ENCODE measurements at regions not wholly inside any gene's neighbourhood (a gene's known extent, or its start where the extent isn't known, plus 50 kb on each side); places are given as distances from the start of the nearest gene placed in this dataset.
"Not testable (repeated sequence)": the region's sequence is repeated elsewhere in the genome, so short reads cannot be mapped to it uniquely, and the experiment has no call there.

DNA sequence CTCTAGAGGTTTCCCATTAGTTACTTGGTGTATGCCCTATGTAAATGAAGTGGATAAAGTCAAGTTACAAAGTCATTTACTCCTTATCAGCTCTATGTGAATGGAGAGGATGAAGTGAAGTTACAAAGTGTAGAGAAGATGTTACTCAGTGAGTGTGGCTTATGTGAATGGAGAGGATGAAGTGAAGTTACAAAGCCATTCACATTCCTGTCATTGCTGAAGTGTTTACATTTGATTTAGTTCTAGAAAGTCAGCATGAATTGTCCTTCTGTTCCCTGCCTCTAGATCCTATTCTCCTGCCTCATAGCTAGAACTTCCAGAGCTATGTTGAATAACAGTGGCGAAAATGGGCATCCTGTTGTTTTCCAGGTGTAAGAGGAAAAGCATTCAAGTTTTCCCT, 880.1 kb downstream of the DNAJB9 start:
- TF ChIP-seq, protein P1, sequence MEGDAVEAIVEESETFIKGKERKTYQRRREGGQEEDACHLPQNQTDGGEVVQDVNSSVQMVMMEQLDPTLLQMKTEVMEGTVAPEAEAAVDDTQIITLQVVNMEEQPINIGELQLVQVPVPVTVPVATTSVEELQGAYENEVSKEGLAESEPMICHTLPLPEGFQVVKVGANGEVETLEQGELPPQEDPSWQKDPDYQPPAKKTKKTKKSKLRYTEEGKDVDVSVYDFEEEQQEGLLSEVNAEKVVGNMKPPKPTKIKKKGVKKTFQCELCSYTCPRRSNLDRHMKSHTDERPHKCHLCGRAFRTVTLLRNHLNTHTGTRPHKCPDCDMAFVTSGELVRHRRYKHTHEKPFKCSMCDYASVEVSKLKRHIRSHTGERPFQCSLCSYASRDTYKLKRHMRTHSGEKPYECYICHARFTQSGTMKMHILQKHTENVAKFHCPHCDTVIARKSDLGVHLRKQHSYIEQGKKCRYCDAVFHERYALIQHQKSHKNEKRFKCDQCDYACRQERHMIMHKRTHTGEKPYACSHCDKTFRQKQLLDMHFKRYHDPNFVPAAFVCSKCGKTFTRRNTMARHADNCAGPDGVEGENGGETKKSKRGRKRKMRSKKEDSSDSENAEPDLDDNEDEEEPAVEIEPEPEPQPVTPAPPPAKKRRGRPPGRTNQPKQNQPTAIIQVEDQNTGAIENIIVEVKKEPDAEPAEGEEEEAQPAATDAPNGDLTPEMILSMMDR (IDR thresholded peaks at IDR 0.05; ENCODE audit: borderline replicate concordance, extremely low read depth, insufficient read depth), result no peak
- Histone ChIP-seq H3K27me3 (ENCODE audit: control insufficient read depth, insufficient read depth, low read length) (no peaks in the 10 kb centered on the region), H3K4me3 (ENCODE audit: low read length in 3 of 3) (no peak overlapping the region), H3K4me1 (ENCODE audit: control insufficient read depth in 2 of 3, insufficient read depth in 2 of 3, low read depth in 1 of 3, low read length in 3 of 3) (no peaks in the 10 kb centered on the region), H3K27ac (ENCODE audit: low read depth in 2 of 2, low read length in 2 of 2) (no peak overlapping the region), H3K9me3 (ENCODE audit: control insufficient read depth in 2 of 3, insufficient read depth in 1 of 3, low read length in 3 of 3) (no peaks in the 10 kb centered on the region), H3K9ac (ENCODE audit: low read length in 3 of 3) (no peak overlapping the region), H3K36me3 (ENCODE audit: control insufficient read depth in 2 of 3, insufficient read depth in 3 of 3, low read length in 3 of 3) (no peaks in the 10 kb centered on the region)
- DNase-seq (no peak), FAIRE-seq (no peak)
- intact Hi-C loops (cut with DNase I), result no loop called here

DNA sequence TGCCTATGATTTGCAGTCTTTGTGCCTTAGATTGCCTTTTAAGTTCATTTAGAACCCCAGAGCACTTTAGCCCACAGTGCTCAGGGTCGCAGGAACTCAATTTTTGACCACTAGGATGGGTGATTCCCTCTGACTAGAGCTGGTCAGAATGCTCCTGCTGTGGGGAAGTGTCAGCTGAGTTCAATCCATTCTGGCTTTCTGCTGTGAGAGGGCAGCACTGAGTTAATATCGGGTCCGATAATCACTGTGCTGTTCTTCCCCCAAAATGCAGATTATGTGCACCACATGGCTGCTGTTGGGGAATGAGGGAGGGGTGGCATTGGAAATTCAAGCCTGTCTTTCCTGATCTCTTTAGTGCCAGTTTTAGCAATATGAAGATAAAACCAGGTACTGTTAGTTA, 886.4 kb downstream of the DNAJB9 start:
- Histone ChIP-seq H3K4me3 (ENCODE audit: low read length in 3 of 3) (no peak overlapping the region), H3K9me3 (ENCODE audit: control insufficient read depth in 2 of 3, insufficient read depth in 1 of 3, low read length in 3 of 3) (no peaks in the 10 kb centered on the region), H3K27me3 (ENCODE audit: control insufficient read depth, insufficient read depth, low read length) (no peaks in the 10 kb centered on the region), H3K4me1 (ENCODE audit: control insufficient read depth in 2 of 3, insufficient read depth in 2 of 3, low read depth in 1 of 3, low read length in 3 of 3) (no peaks in the 10 kb centered on the region), H3K36me3 (ENCODE audit: control insufficient read depth in 2 of 3, insufficient read depth in 3 of 3, low read length in 3 of 3) (no peaks in the 10 kb centered on the region), H3K27ac (ENCODE audit: low read depth in 2 of 2, low read length in 2 of 2) (no peak overlapping the region), H3K9ac (ENCODE audit: low read length in 3 of 3) (no peak overlapping the region)
- DNase-seq (no peak), FAIRE-seq (no peak)
- intact Hi-C loops (cut with DNase I), result no loop called here
- TF ChIP-seq, protein P1 (IDR thresholded peaks at IDR 0.05; ENCODE audit: borderline replicate concordance, extremely low read depth, insufficient read depth), result no peak

DNA sequence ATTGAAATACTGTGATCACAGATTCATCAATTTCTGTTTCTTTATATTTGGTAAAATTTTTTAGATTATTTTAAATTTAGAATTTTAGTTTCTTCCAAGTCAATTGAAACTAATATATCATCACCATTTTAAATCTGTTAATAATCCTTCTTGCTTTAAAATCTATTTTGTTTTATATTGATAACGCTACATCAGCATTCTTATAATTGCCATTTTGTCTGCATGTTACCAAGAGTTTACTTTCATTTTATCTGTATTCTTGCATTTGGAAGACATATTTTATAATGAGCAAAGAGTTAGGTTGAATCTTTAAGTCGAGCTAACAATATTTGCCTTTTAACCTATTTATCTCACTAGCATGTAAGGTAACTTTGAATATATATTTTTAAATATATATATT, 890.6 kb downstream of the DNAJB9 start:
- H3K4me1 ChIP-seq (ENCODE audit: control insufficient read depth in 2 of 3, insufficient read depth in 2 of 3, low read depth in 1 of 3, low read length in 3 of 3), result no peaks in the 10 kb centered on the region
- H3K9me3 ChIP-seq (ENCODE audit: control insufficient read depth in 2 of 3, insufficient read depth in 1 of 3, low read length in 3 of 3), result no peaks in the 10 kb centered on the region
- FAIRE-seq, result peak; percentile 51
- no peaks in the 10 kb centered on the region for H3K36me3 ChIP-seq (ENCODE audit: control insufficient read depth in 2 of 3, insufficient read depth in 3 of 3, low read length in 3 of 3)
- no peaks in the 10 kb centered on the region for H3K27me3 ChIP-seq (ENCODE audit: control insufficient read depth, insufficient read depth, low read length)
- intact Hi-C loops (cut with DNase I), result no loop called here
- DNase-seq, result no peak
- H3K4me3 ChIP-seq (ENCODE audit: low read length in 3 of 3), result no peak overlapping the region
- TF ChIP-seq, protein P1 (IDR thresholded peaks at IDR 0.05; ENCODE audit: borderline replicate concordance, extremely low read depth, insufficient read depth), result no peak
- no peak overlapping the region for H3K9ac ChIP-seq (ENCODE audit: low read length in 3 of 3)
- no peak overlapping the region for H3K27ac ChIP-seq (ENCODE audit: low read depth in 2 of 2, low read length in 2 of 2)

DNA sequence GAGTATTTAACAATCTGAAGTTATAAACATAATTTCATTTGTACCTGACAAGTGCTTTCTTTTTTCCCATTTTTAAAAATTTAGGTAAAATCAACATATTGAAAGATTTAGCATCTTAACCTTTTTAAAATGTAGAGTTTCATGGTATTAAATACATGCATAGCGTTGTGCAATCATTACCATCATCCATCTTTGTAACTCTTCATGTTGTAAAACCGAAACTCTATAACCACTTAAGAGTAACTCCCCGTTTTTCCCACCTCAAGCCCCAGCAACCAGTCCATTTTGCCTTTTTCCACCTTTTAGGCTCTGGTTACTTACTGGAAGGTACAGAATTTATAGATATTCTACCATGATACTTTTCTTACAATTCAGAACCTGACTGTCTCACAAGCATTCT, 892.5 kb downstream of the DNAJB9 start:
- no peaks in the 10 kb centered on the region for H3K4me1 ChIP-seq (ENCODE audit: control insufficient read depth in 2 of 3, insufficient read depth in 2 of 3, low read depth in 1 of 3, low read length in 3 of 3)
- H3K27me3 ChIP-seq (ENCODE audit: control insufficient read depth, insufficient read depth, low read length), result no peaks in the 10 kb centered on the region
- H3K9me3 ChIP-seq (ENCODE audit: control insufficient read depth in 2 of 3, insufficient read depth in 1 of 3, low read length in 3 of 3), result no peaks in the 10 kb centered on the region
- FAIRE-seq (no peak), DNase-seq (no peak)
- intact Hi-C loops (cut with DNase I), result no loop called here
- no peaks in the 10 kb centered on the region for H3K36me3 ChIP-seq (ENCODE audit: control insufficient read depth in 2 of 3, insufficient read depth in 3 of 3, low read length in 3 of 3)
- no peak overlapping the region for H3K27ac ChIP-seq (ENCODE audit: low read depth in 2 of 2, low read length in 2 of 2)
- H3K9ac ChIP-seq (ENCODE audit: low read length in 3 of 3), result no peak overlapping the region
- H3K4me3 ChIP-seq (ENCODE audit: low read length in 3 of 3), result no peak overlapping the region
- TF ChIP-seq, protein P1 (IDR thresholded peaks at IDR 0.05; ENCODE audit: borderline replicate concordance, extremely low read depth, insufficient read depth), result no peak

DNA sequence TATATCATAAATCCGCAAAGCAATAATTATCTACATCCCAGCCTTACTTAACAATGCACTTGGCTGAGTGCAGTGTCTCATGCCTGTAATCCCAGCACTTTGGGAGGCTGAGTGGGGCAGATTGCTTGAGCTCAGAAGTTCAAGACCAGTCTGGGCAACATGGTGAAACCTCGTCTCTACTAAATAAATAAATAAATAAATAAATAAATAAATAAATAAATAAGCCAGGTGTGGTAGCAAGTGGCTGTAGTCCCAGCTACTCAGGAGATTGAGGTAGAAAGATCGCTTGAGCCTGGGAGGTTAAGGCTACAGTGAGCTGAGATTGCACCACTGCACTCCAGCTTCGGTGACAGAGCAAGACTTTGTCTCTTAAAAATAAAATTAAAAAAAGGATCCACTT, 898.1 kb downstream of the DNAJB9 start:
- intact Hi-C loops (cut with DNase I); H3K4me1 ChIP-seq (ENCODE audit: control insufficient read depth in 2 of 3, insufficient read depth in 2 of 3, low read depth in 1 of 3, low read length in 3 of 3); DNase-seq; H3K27ac ChIP-seq (ENCODE audit: low read depth in 2 of 2, low read length in 2 of 2); H3K27me3 ChIP-seq (ENCODE audit: control insufficient read depth, insufficient read depth, low read length); H3K36me3 ChIP-seq (ENCODE audit: control insufficient read depth in 2 of 3, insufficient read depth in 3 of 3, low read length in 3 of 3); H3K9me3 ChIP-seq (ENCODE audit: control insufficient read depth in 2 of 3, insufficient read depth in 1 of 3, low read length in 3 of 3); H3K9ac ChIP-seq (ENCODE audit: low read length in 3 of 3); FAIRE-seq; H3K4me3 ChIP-seq (ENCODE audit: low read length in 3 of 3): not testable (repeated sequence)
